MV-4-11 (cell line): ENCODE measurements at regions not wholly inside any gene's neighbourhood (a gene's known extent, or its start where the extent isn't known, plus 50 kb on each side); places are given as distances from the start of the nearest gene placed in this dataset.

Experiments
- DNase-seq: peaks from one replicate; lab custom pipeline; 2025; lab: John Stamatoyannopoulos, UW

GRCh38 chr16:54724346-54724925, 206.2 kb upstream of the IRX5 start:
- DNase-seq = no peak

GRCh38 chr16:54722210-54722676, 208.4 kb upstream of the IRX5 start:
- no peak for DNase-seq

GRCh38 chr16:54720259-54720658, 210.4 kb upstream of the IRX5 start:
- DNase-seq = peak; percentile 89

GRCh38 chr16:54719624-54720023, 211.0 kb upstream of the IRX5 start:
- DNase-seq = no peak

GRCh38 chr16:54718376-54718775, 212.3 kb upstream of the IRX5 start:
- no peak for DNase-seq

- DNase-seq = no peak
Measured at GRCh38 chr16:54715011-54715410, 215.7 kb upstream of the IRX5 start.

- DNase-seq = no peak
Measured at GRCh38 chr16:54712866-54713265, 217.8 kb upstream of the IRX5 start.

- no peak for DNase-seq
Measured at GRCh38 chr16:54707813-54708212, 222.9 kb upstream of the IRX5 start.

- no peak for DNase-seq
Measured at GRCh38 chr16:54706406-54706805, 224.3 kb upstream of the IRX5 start.

- no peak for DNase-seq
Measured at GRCh38 chr16:54703339-54703738, 227.3 kb upstream of the IRX5 start.

GRCh38 chr16:54699656-54700055, 231.0 kb upstream of the IRX5 start:
- DNase-seq = no peak

- DNase-seq = no peak
Measured at GRCh38 chr16:54697677-54698076, 233.0 kb upstream of the IRX5 start.

GRCh38 chr16:54696970-54697369, 233.7 kb upstream of the IRX5 start:
- DNase-seq = no peak

- DNase-seq = no peak
Measured at GRCh38 chr16:54696522-54696921, 234.1 kb upstream of the IRX5 start.

GRCh38 chr16:54694651-54695050, 236.0 kb upstream of the IRX5 start:
- DNase-seq = no peak

- no peak for DNase-seq
Measured at GRCh38 chr16:54693864-54694263, 236.8 kb upstream of the IRX5 start.

GRCh38 chr16:54690710-54691109, 240.0 kb upstream of the IRX5 start:
- DNase-seq = peak; percentile 82

- DNase-seq = no peak
Measured at GRCh38 chr16:54690306-54690705, 240.4 kb upstream of the IRX5 start.

GRCh38 chr16:54689072-54689865, 241.4 kb upstream of the IRX5 start:
- no peak for DNase-seq

- no peak for DNase-seq
Measured at GRCh38 chr16:54688339-54688738, 242.3 kb upstream of the IRX5 start.

GRCh38 chr16:54687043-54687899, 243.4 kb upstream of the IRX5 start:
- DNase-seq = no peak

- DNase-seq = no peak
Measured at GRCh38 chr16:54685682-54686081, 245.0 kb upstream of the IRX5 start.

- no peak for DNase-seq
Measured at GRCh38 chr16:54679531-54679930, 251.1 kb upstream of the IRX5 start.
